Iris pigment epithelial cell (primary cell): ENCODE measurements at regions not wholly inside any gene's neighbourhood (a gene's known extent, or its start where the extent isn't known, plus 50 kb on each side); places are given as distances from the start of the nearest gene placed in this dataset.
A peak's percentile ranks its signal among the peaks of the same experiment; 100 is the strongest.

Experiments used
- DNase-seq: peaks from one replicate; pipeline ENCODE4 v3.0.0-alpha.2; 2011; ENCODE audit warnings: low read depth

- peak; percentile 51 for DNase-seq
These were observed 407.2 kb downstream of the EFNA5 start for GRCh38 chr5:107263387-107264018.

GRCh38 chr5:107257885-107258520, 412.7 kb downstream of the EFNA5 start:
- no peak for DNase-seq

- no peak for DNase-seq
These were observed 415.9 kb downstream of the EFNA5 start for GRCh38 chr5:107254902-107255234.

- DNase-seq, result no peak
These were observed 416.4 kb downstream of the EFNA5 start for GRCh38 chr5:107254214-107254901.

- no peak for DNase-seq
These were observed 417.5 kb downstream of the EFNA5 start for GRCh38 chr5:107253246-107253645.

- DNase-seq, result no peak
These were observed 419.6 kb downstream of the EFNA5 start for GRCh38 chr5:107251151-107251550.

- peak; percentile 53 for DNase-seq
These were observed 422.6 kb downstream of the EFNA5 start for GRCh38 chr5:107248066-107248695.

- peak; percentile 23 for DNase-seq
These were observed 423.3 kb downstream of the EFNA5 start for GRCh38 chr5:107247427-107247826.

GRCh38 chr5:107243220-107243579, 427.5 kb downstream of the EFNA5 start:
- no peak for DNase-seq

GRCh38 chr5:107242411-107243219, 428.1 kb downstream of the EFNA5 start:
- no peak for DNase-seq

GRCh38 chr5:107241841-107242240, 428.9 kb downstream of the EFNA5 start:
- no peak for DNase-seq

GRCh38 chr5:107235167-107235566, 435.6 kb downstream of the EFNA5 start:
- DNase-seq, result no peak

GRCh38 chr5:107232788-107233187, 437.9 kb downstream of the EFNA5 start:
- no peak for DNase-seq

GRCh38 chr5:107232293-107232692, 438.4 kb downstream of the EFNA5 start:
- no peak for DNase-seq

GRCh38 chr5:107231191-107231590, 439.5 kb downstream of the EFNA5 start:
- DNase-seq, result no peak

GRCh38 chr5:107230367-107230766, 440.4 kb downstream of the EFNA5 start:
- no peak for DNase-seq

- no peak for DNase-seq
These were observed 442.5 kb downstream of the EFNA5 start for GRCh38 chr5:107228226-107228625.

- peak; percentile 37 for DNase-seq
These were observed 446.5 kb downstream of the EFNA5 start for GRCh38 chr5:107224272-107224671.

- DNase-seq, result no peak
These were observed 447.7 kb downstream of the EFNA5 start for GRCh38 chr5:107223066-107223465.

- no peak for DNase-seq
These were observed 450.7 kb downstream of the EFNA5 start for GRCh38 chr5:107219993-107220392.

GRCh38 chr5:107218457-107219193, 452.1 kb downstream of the EFNA5 start:
- DNase-seq, result peak; percentile 65

GRCh38 chr5:107217721-107218130, 453.0 kb downstream of the EFNA5 start:
- DNase-seq, result no peak
